ENCODE measurements at regions not wholly inside any gene's neighbourhood (a gene's known extent, or its start where the extent isn't known, plus 50 kb on each side); places are given as distances from the start of the nearest gene placed in this dataset.

GRCh38 chr16:8229011-8229520 lies 361.2 kb downstream of the TMEM114 start:
- Histone ChIP-seq H3K9me3 (ENCODE audit: control insufficient read depth, insufficient read depth, low read length) (no peaks in the 10 kb centered on the region), H3K9ac (ENCODE audit: low read depth, low read length) (no peak overlapping the region), H3K36me3 (ENCODE audit: control insufficient read depth, insufficient read depth, low read length) (no peaks in the 10 kb centered on the region), H3K27me3 (ENCODE audit: control insufficient read depth, insufficient read depth, low read length) (no peaks in the 10 kb centered on the region), H3K4me1 (ENCODE audit: control insufficient read depth, insufficient read depth, low read length) (peaks cover 17% of the 10 kb centered on the region), H3K4me3 (ENCODE audit: low read depth, low read length) (no peak overlapping the region)

GRCh38 chr16:8217201-8217600 lies 373.1 kb downstream of the TMEM114 start:
- no peaks in the 10 kb centered on the region for H3K27me3 ChIP-seq (ENCODE audit: control insufficient read depth, insufficient read depth, low read length)
- no peaks in the 10 kb centered on the region for H3K36me3 ChIP-seq (ENCODE audit: control insufficient read depth, insufficient read depth, low read length)
- no peak overlapping the region for H3K4me3 ChIP-seq (ENCODE audit: low read depth, low read length)
- no peaks in the 10 kb centered on the region for H3K4me1 ChIP-seq (ENCODE audit: control insufficient read depth, insufficient read depth, low read length)
- H3K9me3 ChIP-seq (ENCODE audit: control insufficient read depth, insufficient read depth, low read length) = no peaks in the 10 kb centered on the region
- H3K9ac ChIP-seq (ENCODE audit: low read depth, low read length) = no peak overlapping the region

GRCh38 chr16:8204769-8205168 lies 385.5 kb downstream of the TMEM114 start:
- Histone ChIP-seq H3K4me1 (ENCODE audit: control insufficient read depth, insufficient read depth, low read length) (no peaks in the 10 kb centered on the region), H3K36me3 (ENCODE audit: control insufficient read depth, insufficient read depth, low read length) (no peaks in the 10 kb centered on the region), H3K9me3 (ENCODE audit: control insufficient read depth, insufficient read depth, low read length) (peaks cover 2% of the 10 kb centered on the region), H3K27me3 (ENCODE audit: control insufficient read depth, insufficient read depth, low read length) (no peaks in the 10 kb centered on the region), H3K9ac (ENCODE audit: low read depth, low read length) (no peak overlapping the region), H3K4me3 (ENCODE audit: low read depth, low read length) (no peak overlapping the region)

- H3K4me3 ChIP-seq (ENCODE audit: low read depth, low read length) = no peak overlapping the region
- no peak overlapping the region for H3K9ac ChIP-seq (ENCODE audit: low read depth, low read length)
- H3K36me3 ChIP-seq (ENCODE audit: control insufficient read depth, insufficient read depth, low read length) = no peaks in the 10 kb centered on the region
- H3K27me3 ChIP-seq (ENCODE audit: control insufficient read depth, insufficient read depth, low read length) = no peaks in the 10 kb centered on the region
- no peaks in the 10 kb centered on the region for H3K4me1 ChIP-seq (ENCODE audit: control insufficient read depth, insufficient read depth, low read length)
- H3K9me3 ChIP-seq (ENCODE audit: control insufficient read depth, insufficient read depth, low read length) = peaks cover 2% of the 10 kb centered on the region
Measured at GRCh38 chr16:8204096-8204495, 386.2 kb downstream of the TMEM114 start.

GRCh38 chr16:8203101-8203500 lies 387.2 kb downstream of the TMEM114 start:
- Histone ChIP-seq H3K36me3 (ENCODE audit: control insufficient read depth, insufficient read depth, low read length) (no peaks in the 10 kb centered on the region), H3K4me3 (ENCODE audit: low read depth, low read length) (no peak overlapping the region), H3K27me3 (ENCODE audit: control insufficient read depth, insufficient read depth, low read length) (no peaks in the 10 kb centered on the region), H3K9me3 (ENCODE audit: control insufficient read depth, insufficient read depth, low read length) (peaks cover 2% of the 10 kb centered on the region), H3K4me1 (ENCODE audit: control insufficient read depth, insufficient read depth, low read length) (no peaks in the 10 kb centered on the region), H3K9ac (ENCODE audit: low read depth, low read length) (no peak overlapping the region)

GRCh38 chr16:8200839-8201238 lies 389.5 kb downstream of the TMEM114 start:
- Histone ChIP-seq H3K4me1 (ENCODE audit: control insufficient read depth, insufficient read depth, low read length) (no peaks in the 10 kb centered on the region), H3K9me3 (ENCODE audit: control insufficient read depth, insufficient read depth, low read length) (peaks cover 2% of the 10 kb centered on the region), H3K4me3 (ENCODE audit: low read depth, low read length) (no peak overlapping the region), H3K36me3 (ENCODE audit: control insufficient read depth, insufficient read depth, low read length) (no peaks in the 10 kb centered on the region), H3K9ac (ENCODE audit: low read depth, low read length) (no peak overlapping the region), H3K27me3 (ENCODE audit: control insufficient read depth, insufficient read depth, low read length) (no peaks in the 10 kb centered on the region)

GRCh38 chr16:8199390-8199789 lies 390.9 kb downstream of the TMEM114 start:
- Histone ChIP-seq H3K9me3 (ENCODE audit: control insufficient read depth, insufficient read depth, low read length) (peaks cover 2% of the 10 kb centered on the region), H3K4me1 (ENCODE audit: control insufficient read depth, insufficient read depth, low read length) (no peaks in the 10 kb centered on the region), H3K27me3 (ENCODE audit: control insufficient read depth, insufficient read depth, low read length) (no peaks in the 10 kb centered on the region), H3K9ac (ENCODE audit: low read depth, low read length) (no peak overlapping the region), H3K4me3 (ENCODE audit: low read depth, low read length) (no peak overlapping the region), H3K36me3 (ENCODE audit: control insufficient read depth, insufficient read depth, low read length) (no peaks in the 10 kb centered on the region)

GRCh38 chr16:8194794-8195193 lies 395.5 kb downstream of the TMEM114 start:
- no peaks in the 10 kb centered on the region for H3K9me3 ChIP-seq (ENCODE audit: control insufficient read depth, insufficient read depth, low read length)
- H3K4me1 ChIP-seq (ENCODE audit: control insufficient read depth, insufficient read depth, low read length) = no peaks in the 10 kb centered on the region
- H3K27me3 ChIP-seq (ENCODE audit: control insufficient read depth, insufficient read depth, low read length) = no peaks in the 10 kb centered on the region
- no peak overlapping the region for H3K4me3 ChIP-seq (ENCODE audit: low read depth, low read length)
- H3K36me3 ChIP-seq (ENCODE audit: control insufficient read depth, insufficient read depth, low read length) = no peaks in the 10 kb centered on the region
- H3K9ac ChIP-seq (ENCODE audit: low read depth, low read length) = no peak overlapping the region

GRCh38 chr16:8188841-8189240 lies 401.5 kb downstream of the TMEM114 start:
- H3K9ac ChIP-seq (ENCODE audit: low read depth, low read length) = no peak overlapping the region
- no peaks in the 10 kb centered on the region for H3K4me1 ChIP-seq (ENCODE audit: control insufficient read depth, insufficient read depth, low read length)
- H3K36me3 ChIP-seq (ENCODE audit: control insufficient read depth, insufficient read depth, low read length) = no peaks in the 10 kb centered on the region
- no peak overlapping the region for H3K4me3 ChIP-seq (ENCODE audit: low read depth, low read length)
- no peaks in the 10 kb centered on the region for H3K27me3 ChIP-seq (ENCODE audit: control insufficient read depth, insufficient read depth, low read length)
- no peaks in the 10 kb centered on the region for H3K9me3 ChIP-seq (ENCODE audit: control insufficient read depth, insufficient read depth, low read length)

GRCh38 chr16:8187782-8188372 lies 402.4 kb downstream of the TMEM114 start:
- Histone ChIP-seq H3K9ac (ENCODE audit: low read depth, low read length) (no peak overlapping the region), H3K36me3 (ENCODE audit: control insufficient read depth, insufficient read depth, low read length) (no peaks in the 10 kb centered on the region), H3K9me3 (ENCODE audit: control insufficient read depth, insufficient read depth, low read length) (no peaks in the 10 kb centered on the region), H3K4me3 (ENCODE audit: low read depth, low read length) (no peak overlapping the region), H3K27me3 (ENCODE audit: control insufficient read depth, insufficient read depth, low read length) (no peaks in the 10 kb centered on the region), H3K4me1 (ENCODE audit: control insufficient read depth, insufficient read depth, low read length) (peaks cover 2% of the 10 kb centered on the region)

- Histone ChIP-seq H3K36me3 (ENCODE audit: control insufficient read depth, insufficient read depth, low read length) (no peaks in the 10 kb centered on the region), H3K9me3 (ENCODE audit: control insufficient read depth, insufficient read depth, low read length) (no peaks in the 10 kb centered on the region), H3K4me1 (ENCODE audit: control insufficient read depth, insufficient read depth, low read length) (peaks cover 2% of the 10 kb centered on the region), H3K4me3 (ENCODE audit: low read depth, low read length) (no peak overlapping the region), H3K27me3 (ENCODE audit: control insufficient read depth, insufficient read depth, low read length) (no peaks in the 10 kb centered on the region), H3K9ac (ENCODE audit: low read depth, low read length) (no peak overlapping the region)
Measured at GRCh38 chr16:8184854-8185253, 405.5 kb downstream of the TMEM114 start.

- H3K4me3 ChIP-seq (ENCODE audit: low read depth, low read length) = no peak overlapping the region
- peaks cover 3% of the 10 kb centered on the region for H3K4me1 ChIP-seq (ENCODE audit: control insufficient read depth, insufficient read depth, low read length)
- H3K9me3 ChIP-seq (ENCODE audit: control insufficient read depth, insufficient read depth, low read length) = no peaks in the 10 kb centered on the region
- H3K27me3 ChIP-seq (ENCODE audit: control insufficient read depth, insufficient read depth, low read length) = no peaks in the 10 kb centered on the region
- no peak overlapping the region for H3K9ac ChIP-seq (ENCODE audit: low read depth, low read length)
- no peaks in the 10 kb centered on the region for H3K36me3 ChIP-seq (ENCODE audit: control insufficient read depth, insufficient read depth, low read length)
Measured at GRCh38 chr16:8183176-8184099, 406.9 kb downstream of the TMEM114 start.
